GM18867 (cell line): ENCODE measurements at regions not wholly inside any gene's neighbourhood (a gene's known extent, or its start where the extent isn't known, plus 50 kb on each side); places are given as distances from the start of the nearest gene placed in this dataset.

ENCODE experiments used
- ATAC-seq: cut with Tn5 transposase; IDR thresholded peaks from one replicate; pipeline ENCODE4 v1.9.1; 2021; ENCODE audit warnings: mild to moderate bottlenecking, moderate library complexity; ENCODE audit not compliant: unreplicated experiment

- no peak for ATAC-seq
Measured at GRCh38 chr3:72224804-72225509, 440.0 kb upstream of the PROK2 start.

DNA sequence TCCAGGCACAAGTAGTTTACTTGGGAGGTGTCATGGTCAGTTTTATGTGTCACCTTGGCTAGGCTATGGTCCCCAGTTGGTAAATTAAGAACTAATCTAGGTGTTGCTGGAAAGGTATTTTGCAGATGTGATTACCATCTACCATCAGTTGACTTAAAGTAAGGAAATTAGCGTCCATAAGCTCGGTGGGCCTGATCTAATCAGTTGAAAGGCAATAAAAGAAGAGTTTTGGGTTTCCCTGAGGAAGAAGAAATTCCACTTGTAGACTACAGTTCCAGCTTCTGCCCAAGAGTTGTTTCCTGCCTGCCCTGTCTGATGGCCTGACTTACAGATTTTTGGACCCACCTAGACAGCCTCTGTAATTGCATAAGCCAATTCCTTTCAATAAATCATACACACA lies 438.7 kb upstream of the PROK2 start:
- no peak for ATAC-seq

DNA sequence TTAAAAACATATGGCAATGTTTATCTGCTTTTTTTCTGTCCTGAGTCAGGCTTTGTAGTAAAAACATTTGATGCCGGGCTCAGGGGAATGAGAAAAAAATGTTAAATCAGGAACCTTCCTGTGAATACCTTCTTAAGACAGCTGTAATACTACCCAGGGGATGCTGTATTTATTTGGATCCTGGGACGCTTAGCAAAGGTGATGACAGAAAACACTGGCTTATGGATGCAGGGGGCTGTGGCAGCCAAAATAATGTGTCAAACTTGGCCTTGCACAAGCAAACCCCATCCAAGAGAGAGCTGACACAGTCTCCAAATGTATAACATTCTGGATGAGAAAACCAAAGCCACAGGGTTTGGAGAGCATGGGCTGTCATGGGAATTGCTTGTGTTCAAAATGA lies 438.2 kb upstream of the PROK2 start:
- ATAC-seq: no peak

DNA sequence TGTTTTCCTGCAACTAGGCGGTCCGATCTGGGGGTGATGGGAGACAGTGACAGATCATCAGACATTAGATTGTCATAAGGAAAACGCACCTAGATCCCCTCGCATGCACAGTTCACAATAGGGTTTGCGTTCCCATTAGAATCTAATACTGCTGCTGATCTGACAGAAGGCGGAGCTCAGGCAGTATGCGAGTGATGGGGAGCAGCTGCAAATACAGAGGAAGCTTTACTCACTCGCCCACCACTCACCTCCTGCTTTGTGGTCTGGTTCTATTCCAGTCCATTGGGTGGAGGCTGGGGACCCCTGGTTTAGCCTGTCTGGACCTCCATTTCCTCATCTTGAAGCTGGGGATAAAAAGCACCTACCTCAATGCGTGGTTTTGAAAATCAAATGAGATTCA lies 437.5 kb upstream of the PROK2 start:
- ATAC-seq: no peak

- ATAC-seq: no peak
Measured at GRCh38 chr3:72220946-72221345, 436.0 kb upstream of the PROK2 start.

- no peak for ATAC-seq
Measured at GRCh38 chr3:72219752-72220151, 434.8 kb upstream of the PROK2 start.

GRCh38 chr3:72217570-72217969 lies 432.6 kb upstream of the PROK2 start:
- ATAC-seq: no peak

GRCh38 chr3:72214066-72214951 lies 429.4 kb upstream of the PROK2 start:
- no peak for ATAC-seq

GRCh38 chr3:72213296-72214065 lies 428.5 kb upstream of the PROK2 start:
- no peak for ATAC-seq

- no peak for ATAC-seq
Measured at GRCh38 chr3:72212396-72212795, 427.4 kb upstream of the PROK2 start.

- no peak for ATAC-seq
Measured at GRCh38 chr3:72210261-72210660, 425.3 kb upstream of the PROK2 start.

GRCh38 chr3:72205297-72205826 lies 420.4 kb upstream of the PROK2 start:
- ATAC-seq: no peak

DNA sequence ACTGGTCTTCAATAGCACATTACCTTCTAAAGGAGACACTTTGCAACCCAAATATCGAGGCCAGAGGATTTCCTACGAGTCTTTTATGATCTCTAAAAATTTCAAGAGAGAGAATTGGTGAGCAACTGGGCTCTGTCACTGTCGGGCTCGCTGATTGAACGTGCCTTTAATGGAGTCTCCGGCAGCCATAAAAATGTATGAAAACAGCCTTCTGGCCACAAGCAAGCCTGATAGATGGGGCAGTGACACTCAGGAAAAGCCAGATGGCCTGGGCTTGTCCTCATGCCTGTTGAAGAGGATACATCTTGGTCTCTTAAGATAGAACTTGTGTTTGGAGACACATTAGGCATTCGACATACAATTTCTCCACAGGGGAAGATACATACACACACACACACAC lies 419.5 kb upstream of the PROK2 start:
- no peak for ATAC-seq

DNA sequence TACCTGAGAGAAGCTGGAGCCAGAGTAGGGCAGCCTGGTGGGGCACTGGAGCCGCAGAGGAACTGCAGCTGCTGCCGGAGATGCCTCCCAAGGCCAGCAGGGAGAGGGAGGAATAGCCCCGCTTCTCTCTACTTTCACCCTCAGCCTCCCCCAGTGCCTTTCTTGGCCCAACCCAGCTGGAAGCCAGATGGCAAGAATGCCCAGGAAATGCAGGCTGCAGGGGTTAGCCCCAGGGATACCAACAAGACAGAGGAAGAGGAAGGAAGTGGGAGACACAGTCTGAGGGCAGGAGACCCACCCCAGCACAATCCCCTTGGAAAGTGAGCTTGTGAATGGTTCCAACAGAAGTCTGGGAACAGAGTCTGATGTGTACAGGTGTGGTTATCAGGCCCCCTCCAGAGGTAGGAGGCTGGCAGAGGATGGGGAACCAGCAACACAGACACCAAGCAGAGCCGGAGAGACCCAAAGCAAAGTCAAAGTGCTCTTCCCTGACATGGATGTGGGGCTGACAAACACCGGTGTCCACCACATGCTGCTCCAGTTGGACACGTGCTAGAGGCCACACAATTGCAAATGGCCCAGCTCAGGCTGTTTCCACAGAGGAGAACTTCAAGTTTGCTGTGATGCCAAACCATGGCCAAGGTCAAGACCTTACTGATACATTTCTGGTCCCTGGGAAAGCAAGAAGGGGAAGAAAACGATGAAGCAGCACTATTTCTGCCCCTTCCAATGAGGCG lies 418.8 kb upstream of the PROK2 start:
- no peak for ATAC-seq

GRCh38 chr3:72203105-72203504 lies 418.2 kb upstream of the PROK2 start:
- no peak for ATAC-seq

GRCh38 chr3:72200332-72200731 lies 415.4 kb upstream of the PROK2 start:
- ATAC-seq: no peak

- no peak for ATAC-seq
Measured at GRCh38 chr3:72199530-72199929, 414.6 kb upstream of the PROK2 start.

GRCh38 chr3:72196377-72196929 lies 411.5 kb upstream of the PROK2 start:
- ATAC-seq: no peak

DNA sequence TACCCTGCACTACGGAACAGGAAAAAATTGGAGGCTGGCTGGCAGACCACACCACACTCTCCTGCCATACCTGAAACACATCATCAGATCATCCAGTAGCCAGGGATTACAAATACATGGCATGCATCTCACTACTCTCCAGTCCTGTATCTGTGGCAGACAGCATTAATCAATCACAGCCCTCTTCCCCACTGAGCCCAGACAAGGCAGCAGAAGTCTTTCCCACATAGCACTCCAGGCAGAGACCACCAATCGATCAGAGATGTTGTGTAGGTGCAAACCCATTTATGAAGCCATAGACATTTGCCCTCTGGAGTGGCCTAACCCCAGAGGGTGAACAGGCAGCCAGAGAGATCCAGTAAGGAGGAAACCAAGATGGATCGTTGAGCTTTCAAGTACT lies 410.9 kb upstream of the PROK2 start:
- ATAC-seq: no peak

GRCh38 chr3:72194458-72194857 lies 409.5 kb upstream of the PROK2 start:
- ATAC-seq: no peak
